HepG2 (cell line): ENCODE measurements at regions not wholly inside any gene's neighbourhood (a gene's known extent, or its start where the extent isn't known, plus 50 kb on each side); places are given as distances from the start of the nearest gene placed in this dataset.

Experiments used
- CEBPG ChIP-seq: IDR thresholded peaks from 2 replicates; pipeline ENCODE4 v1.6.1; 2016
- ELF4 ChIP-seq: sonication (generic); formaldehyde crosslinking; IDR thresholded peaks from 2 replicates; pipeline ENCODE4 v1.5.0; 2020; ENCODE audit warnings: missing genetic modification reagents, mild to moderate bottlenecking, moderate library complexity, borderline replicate concordance
- GATAD2A ChIP-seq: IDR thresholded peaks from 2 replicates; pipeline ENCODE4 v1.6.1; 2016
- MAF1 ChIP-seq: sonication (generic); formaldehyde crosslinking; IDR thresholded peaks from 2 replicates; pipeline ENCODE4 v1.5.0; 2020; ENCODE audit warnings: missing genetic modification reagents, borderline replicate concordance
- MAFK ChIP-seq, 2 experiments: IDR thresholded peaks in 1 of 2; conservative IDR thresholded peaks in 1 of 2; 2 replicates each; pipeline ENCODE4 v1.6.1; 2011; ENCODE audit warnings: improper control_type of control experiment in 2 of 2, low read length in 2 of 2
- MEF2D ChIP-seq: sonication (generic); formaldehyde crosslinking; IDR thresholded peaks from 2 replicates; pipeline ENCODE4 v1.5.1; 2020; ENCODE audit warnings: mild to moderate bottlenecking, missing genetic modification reagents
- PAX8 ChIP-seq: sonication (generic); formaldehyde crosslinking; IDR thresholded peaks from 2 replicates; pipeline ENCODE4 v1.8.0; 2022; ENCODE audit warnings: mild to moderate bottlenecking, missing genetic modification reagents, borderline replicate concordance
- SAP130 ChIP-seq: IDR thresholded peaks from 2 replicates; pipeline ENCODE4 v1.6.1; 2016; ENCODE audit warnings: low read depth
- TCF7L2 ChIP-seq: IDR thresholded peaks from 2 replicates; pipeline ENCODE4 v1.6.1; 2011; ENCODE audit warnings: mild to moderate bottlenecking, low read depth, low read length, moderate library complexity
- XBP1 ChIP-seq: sonication (generic); formaldehyde crosslinking; IDR thresholded peaks from 2 replicates; pipeline ENCODE4 v1.5.0; 2020; ENCODE audit warnings: missing genetic modification reagents
- ZFAT ChIP-seq: sonication (generic); formaldehyde crosslinking; conservative IDR thresholded peaks from 2 replicates; pipeline ENCODE4 v1.8.1; 2023; ENCODE audit warnings: missing genetic modification reagents, inconsistent platforms
- ZNF232 ChIP-seq: sonication (generic); formaldehyde crosslinking; IDR thresholded peaks from 2 replicates; pipeline ENCODE4 v1.4.0; 2020; ENCODE audit warnings: missing genetic modification reagents, borderline replicate concordance
- ZNF501 ChIP-seq: sonication (generic); formaldehyde crosslinking; IDR thresholded peaks from 2 replicates; pipeline ENCODE4 v1.5.1; 2020; ENCODE audit warnings: mild to moderate bottlenecking, moderate library complexity, missing genetic modification reagents
- ZNF567 ChIP-seq: sonication (generic); formaldehyde crosslinking; IDR thresholded peaks from 2 replicates; pipeline ENCODE4 v1.8.1; 2023; ENCODE audit warnings: mild to moderate bottlenecking, missing genetic modification reagents, borderline replicate concordance
- ZNF629 ChIP-seq: sonication (generic); formaldehyde crosslinking; conservative IDR thresholded peaks from 2 replicates; pipeline ENCODE4 v1.5.0; 2020; ENCODE audit warnings: missing genetic modification reagents
- ZNF788 ChIP-seq: sonication (generic); formaldehyde crosslinking; IDR thresholded peaks from 2 replicates; pipeline ENCODE4 v1.5.0; 2020; ENCODE audit warnings: mild to moderate bottlenecking, missing genetic modification reagents, borderline replicate concordance
- ZNF878 ChIP-seq: sonication (generic); formaldehyde crosslinking; IDR thresholded peaks from 2 replicates; pipeline ENCODE4 v1.8.1; 2023; ENCODE audit warnings: mild to moderate bottlenecking, missing genetic modification reagents, moderate library complexity
- ZSCAN9 ChIP-seq: IDR thresholded peaks from 2 replicates; pipeline ENCODE4 v1.6.1; 2016; ENCODE audit warnings: borderline replicate concordance
- TF ChIP-seq, protein P1 (sequence below): IDR thresholded peaks from 2 replicates; pipeline ENCODE4 v1.6.1; 2016; ENCODE audit warnings: mild to moderate bottlenecking, missing biosample characterization, missing genetic modification reagents
- TF ChIP-seq, protein P2 (sequence below): sonication (generic); formaldehyde crosslinking; IDR thresholded peaks from 2 replicates; pipeline ENCODE4 v1.8.1; 2022; ENCODE audit warnings: mild to moderate bottlenecking, missing genetic modification reagents
- TF ChIP-seq, protein P3 (sequence below): IDR thresholded peaks from 2 replicates; pipeline ENCODE4 v1.6.1; 2016; ENCODE audit warnings: low read depth
- TF ChIP-seq, protein P4 (sequence below): sonication (generic); formaldehyde crosslinking; IDR thresholded peaks from 2 replicates; pipeline ENCODE4 v1.5.0; 2020; ENCODE audit warnings: missing genetic modification reagents

GRCh38 chr17:5763595-5764306, 179.4 kb upstream of the NLRP1 start (continued):
- TF ChIP-seq GATAD2A (peak; percentile 70), ZNF501 (CRISPR knock-in tag) (0 out of 2 replicates have a peak, but pooled peaks have one; percentile 22), MEF2D (peak; percentile 87), ZNF567 (CRISPR knock-in tag) (no peak), XBP1 (CRISPR knock-in tag) (no peak), MAF1 (no peak), ZNF788 (CRISPR knock-in tag) (peak; percentile 85; the same call in 1 of the 2 replicates), ZNF629 (peak; percentile 46; the same call in 1 of the 2 replicates), ELF4 (CRISPR knock-in tag) (no peak), SAP130 (CRISPR knock-in tag) (peak; percentile 65; the same call in 1 of the 2 replicates), CEBPG (CRISPR knock-in tag) (peak; percentile 42; the same call in 1 of the 2 replicates), MAFK (conservative IDR thresholded peaks at IDR 0.05 in 1 of 2, IDR thresholded peaks at IDR 0.05 in 1 of 2; ENCODE audit: low read length in 2 of 2) (peak; percentile 49 to 71), ZFAT (CRISPR knock-in tag) (no peak), TCF7L2 (peak; percentile 61; the same call in 1 of the 2 replicates), ZSCAN9 (peak; percentile 86; the same call in 1 of the 2 replicates), ZNF232 (CRISPR knock-in tag) (peak; percentile 84; the same call in 1 of the 2 replicates), PAX8 (0 out of 2 replicates have a peak, but pooled peaks have one; percentile 27), ZNF878 (CRISPR knock-in tag) (peak; percentile 45; the same call in 1 of the 2 replicates)
- TF ChIP-seq, protein P1, sequence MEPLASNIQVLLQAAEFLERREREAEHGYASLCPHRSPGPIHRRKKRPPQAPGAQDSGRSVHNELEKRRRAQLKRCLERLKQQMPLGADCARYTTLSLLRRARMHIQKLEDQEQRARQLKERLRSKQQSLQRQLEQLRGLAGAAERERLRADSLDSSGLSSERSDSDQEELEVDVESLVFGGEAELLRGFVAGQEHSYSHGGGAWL = no peak
- TF ChIP-seq, protein P2, sequence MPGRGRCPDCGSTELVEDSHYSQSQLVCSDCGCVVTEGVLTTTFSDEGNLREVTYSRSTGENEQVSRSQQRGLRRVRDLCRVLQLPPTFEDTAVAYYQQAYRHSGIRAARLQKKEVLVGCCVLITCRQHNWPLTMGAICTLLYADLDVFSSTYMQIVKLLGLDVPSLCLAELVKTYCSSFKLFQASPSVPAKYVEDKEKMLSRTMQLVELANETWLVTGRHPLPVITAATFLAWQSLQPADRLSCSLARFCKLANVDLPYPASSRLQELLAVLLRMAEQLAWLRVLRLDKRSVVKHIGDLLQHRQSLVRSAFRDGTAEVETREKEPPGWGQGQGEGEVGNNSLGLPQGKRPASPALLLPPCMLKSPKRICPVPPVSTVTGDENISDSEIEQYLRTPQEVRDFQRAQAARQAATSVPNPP (CRISPR knock-in tag) = no peak; the same call in 1 of the 2 replicates
- TF ChIP-seq, protein P3, sequence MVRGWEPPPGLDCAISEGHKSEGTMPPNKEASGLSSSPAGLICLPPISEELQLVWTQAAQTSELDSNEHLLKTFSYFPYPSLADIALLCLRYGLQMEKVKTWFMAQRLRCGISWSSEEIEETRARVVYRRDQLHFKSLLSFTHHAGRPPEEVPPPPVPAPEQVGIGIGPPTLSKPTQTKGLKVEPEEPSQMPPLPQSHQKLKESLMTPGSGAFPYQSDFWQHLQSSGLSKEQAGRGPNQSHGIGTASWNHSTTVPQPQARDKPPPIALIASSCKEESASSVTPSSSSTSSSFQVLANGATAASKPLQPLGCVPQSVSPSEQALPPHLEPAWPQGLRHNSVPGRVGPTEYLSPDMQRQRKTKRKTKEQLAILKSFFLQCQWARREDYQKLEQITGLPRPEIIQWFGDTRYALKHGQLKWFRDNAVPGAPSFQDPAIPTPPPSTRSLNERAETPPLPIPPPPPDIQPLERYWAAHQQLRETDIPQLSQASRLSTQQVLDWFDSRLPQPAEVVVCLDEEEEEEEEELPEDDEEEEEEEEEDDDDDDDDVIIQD (CRISPR knock-in tag) = peak; percentile 65; the same call in 1 of the 2 replicates
- TF ChIP-seq, protein P4, sequence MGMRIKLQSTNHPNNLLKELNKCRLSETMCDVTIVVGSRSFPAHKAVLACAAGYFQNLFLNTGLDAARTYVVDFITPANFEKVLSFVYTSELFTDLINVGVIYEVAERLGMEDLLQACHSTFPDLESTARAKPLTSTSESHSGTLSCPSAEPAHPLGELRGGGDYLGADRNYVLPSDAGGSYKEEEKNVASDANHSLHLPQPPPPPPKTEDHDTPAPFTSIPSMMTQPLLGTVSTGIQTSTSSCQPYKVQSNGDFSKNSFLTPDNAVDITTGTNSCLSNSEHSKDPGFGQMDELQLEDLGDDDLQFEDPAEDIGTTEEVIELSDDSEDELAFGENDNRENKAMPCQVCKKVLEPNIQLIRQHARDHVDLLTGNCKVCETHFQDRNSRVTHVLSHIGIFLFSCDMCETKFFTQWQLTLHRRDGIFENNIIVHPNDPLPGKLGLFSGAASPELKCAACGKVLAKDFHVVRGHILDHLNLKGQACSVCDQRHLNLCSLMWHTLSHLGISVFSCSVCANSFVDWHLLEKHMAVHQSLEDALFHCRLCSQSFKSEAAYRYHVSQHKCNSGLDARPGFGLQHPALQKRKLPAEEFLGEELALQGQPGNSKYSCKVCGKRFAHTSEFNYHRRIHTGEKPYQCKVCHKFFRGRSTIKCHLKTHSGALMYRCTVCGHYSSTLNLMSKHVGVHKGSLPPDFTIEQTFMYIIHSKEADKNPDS = no peak
